Testis (tissue), 2 donors: ENCODE measurements at regions not wholly inside any gene's neighbourhood (a gene's known extent, or its start where the extent isn't known, plus 50 kb on each side); places are given as distances from the start of the nearest gene placed in this dataset.

ENCODE experiments used
- POLR2A ChIP-seq: fragments of 450-650 bp; IDR thresholded peaks from one replicate; pipeline ENCODE4 v1.6.1; 2017; ENCODE audit warnings: antibody characterized with exemption, mild to moderate bottlenecking, moderate library complexity
- TF ChIP-seq, protein P1 (sequence below), 3 experiments: fragments of 450-650 bp in 2 of 3; fragments of 200-600 bp in 1 of 3; sonication (generic) in 1 of 3; IDR thresholded peaks; one replicate each; pipeline ENCODE4 v1.5.1; 2016 to 2019; ENCODE audit warnings: antibody characterized with exemption in 3 of 3, mild to moderate bottlenecking in 2 of 3, moderate library complexity in 1 of 3

DNA sequence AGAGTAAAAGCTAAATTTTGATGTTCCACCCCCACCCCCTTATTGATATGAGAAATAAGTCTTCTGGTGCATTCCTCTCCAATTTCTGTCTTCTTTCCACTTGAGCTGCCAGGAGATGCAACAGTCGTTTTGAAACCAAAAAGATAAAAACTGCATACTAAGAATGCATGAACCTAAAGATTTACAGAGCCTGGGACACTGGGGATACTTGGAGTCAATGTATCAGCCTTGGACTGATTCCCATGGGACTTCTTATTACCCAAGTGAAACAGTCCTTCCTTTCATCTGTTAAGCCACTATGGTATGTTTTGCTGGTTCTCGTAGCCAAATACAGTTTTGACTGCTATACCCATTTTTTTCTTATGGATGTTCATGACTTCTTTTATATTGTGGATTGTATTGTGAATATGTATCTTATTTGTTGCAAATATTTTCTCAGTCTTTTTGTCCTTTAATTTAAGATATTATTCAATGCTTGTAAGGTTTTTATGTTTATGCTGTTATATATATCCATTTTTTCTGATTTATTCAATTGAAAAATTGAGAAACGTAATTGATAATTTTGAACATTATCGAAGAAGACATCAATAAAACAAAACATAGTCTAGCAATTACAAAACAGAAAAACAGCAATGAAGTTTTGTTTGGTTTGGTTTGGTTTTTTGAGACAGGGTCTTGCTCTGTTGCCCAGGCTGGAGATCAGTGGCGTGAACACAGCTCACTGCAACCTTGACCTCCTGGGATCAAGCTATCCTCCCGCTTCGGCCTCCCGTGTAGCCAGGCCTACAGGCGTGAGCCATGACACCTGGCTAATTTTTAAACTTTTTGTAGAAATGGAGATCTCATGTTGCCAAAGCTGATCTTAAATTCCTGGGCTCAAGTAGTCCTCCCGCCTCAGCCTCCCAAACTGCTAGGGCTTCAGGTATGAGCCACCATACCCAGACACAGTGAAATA is 85.4 kb upstream of the ETV6 start:
- TF ChIP-seq, protein P1, sequence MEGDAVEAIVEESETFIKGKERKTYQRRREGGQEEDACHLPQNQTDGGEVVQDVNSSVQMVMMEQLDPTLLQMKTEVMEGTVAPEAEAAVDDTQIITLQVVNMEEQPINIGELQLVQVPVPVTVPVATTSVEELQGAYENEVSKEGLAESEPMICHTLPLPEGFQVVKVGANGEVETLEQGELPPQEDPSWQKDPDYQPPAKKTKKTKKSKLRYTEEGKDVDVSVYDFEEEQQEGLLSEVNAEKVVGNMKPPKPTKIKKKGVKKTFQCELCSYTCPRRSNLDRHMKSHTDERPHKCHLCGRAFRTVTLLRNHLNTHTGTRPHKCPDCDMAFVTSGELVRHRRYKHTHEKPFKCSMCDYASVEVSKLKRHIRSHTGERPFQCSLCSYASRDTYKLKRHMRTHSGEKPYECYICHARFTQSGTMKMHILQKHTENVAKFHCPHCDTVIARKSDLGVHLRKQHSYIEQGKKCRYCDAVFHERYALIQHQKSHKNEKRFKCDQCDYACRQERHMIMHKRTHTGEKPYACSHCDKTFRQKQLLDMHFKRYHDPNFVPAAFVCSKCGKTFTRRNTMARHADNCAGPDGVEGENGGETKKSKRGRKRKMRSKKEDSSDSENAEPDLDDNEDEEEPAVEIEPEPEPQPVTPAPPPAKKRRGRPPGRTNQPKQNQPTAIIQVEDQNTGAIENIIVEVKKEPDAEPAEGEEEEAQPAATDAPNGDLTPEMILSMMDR (IDR thresholded peaks at IDR 0.05) = no peak
- no peak for TF ChIP-seq POLR2A
